ENCODE measurements at regions not wholly inside any gene's neighbourhood (a gene's known extent, or its start where the extent isn't known, plus 50 kb on each side); places are given as distances from the start of the nearest gene placed in this dataset.

DNA sequence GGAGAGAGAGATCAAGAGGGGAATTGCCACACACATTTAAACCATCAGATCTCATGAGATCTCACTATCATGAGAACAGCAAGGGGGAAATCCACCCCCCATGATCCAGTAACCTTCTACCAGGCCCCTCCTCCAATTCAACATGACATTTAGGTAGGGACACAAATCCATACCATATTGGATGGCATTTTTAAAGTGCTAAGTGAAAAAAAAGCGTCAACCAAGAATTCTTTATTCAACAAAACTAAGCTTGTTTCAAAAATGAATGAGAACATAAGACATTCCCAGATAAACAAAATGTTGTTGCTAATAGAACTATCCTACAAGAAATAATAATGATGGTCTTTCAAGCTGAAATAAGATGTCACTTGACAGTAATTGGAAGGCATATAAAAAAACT lies 626.2 kb upstream of the LRRTM1 start:
- TF ChIP-seq POLR2AphosphoS5 (IDR thresholded peaks at IDR 0.05) (no peak), POLR2A (IDR thresholded peaks at IDR 0.05) (no peak)
- TF ChIP-seq, protein P1, sequence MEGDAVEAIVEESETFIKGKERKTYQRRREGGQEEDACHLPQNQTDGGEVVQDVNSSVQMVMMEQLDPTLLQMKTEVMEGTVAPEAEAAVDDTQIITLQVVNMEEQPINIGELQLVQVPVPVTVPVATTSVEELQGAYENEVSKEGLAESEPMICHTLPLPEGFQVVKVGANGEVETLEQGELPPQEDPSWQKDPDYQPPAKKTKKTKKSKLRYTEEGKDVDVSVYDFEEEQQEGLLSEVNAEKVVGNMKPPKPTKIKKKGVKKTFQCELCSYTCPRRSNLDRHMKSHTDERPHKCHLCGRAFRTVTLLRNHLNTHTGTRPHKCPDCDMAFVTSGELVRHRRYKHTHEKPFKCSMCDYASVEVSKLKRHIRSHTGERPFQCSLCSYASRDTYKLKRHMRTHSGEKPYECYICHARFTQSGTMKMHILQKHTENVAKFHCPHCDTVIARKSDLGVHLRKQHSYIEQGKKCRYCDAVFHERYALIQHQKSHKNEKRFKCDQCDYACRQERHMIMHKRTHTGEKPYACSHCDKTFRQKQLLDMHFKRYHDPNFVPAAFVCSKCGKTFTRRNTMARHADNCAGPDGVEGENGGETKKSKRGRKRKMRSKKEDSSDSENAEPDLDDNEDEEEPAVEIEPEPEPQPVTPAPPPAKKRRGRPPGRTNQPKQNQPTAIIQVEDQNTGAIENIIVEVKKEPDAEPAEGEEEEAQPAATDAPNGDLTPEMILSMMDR (IDR thresholded peaks at IDR 0.05): no peak
- H3K27me3 ChIP-seq: no peaks in the 10 kb centered on the region
- H3K27ac ChIP-seq: no peak overlapping the region
- H3K9me3 ChIP-seq: peaks cover 9 to 32% of the 10 kb centered on the region in 2 donors
- H3K36me3 ChIP-seq: no peaks in the 10 kb centered on the region
- no peak overlapping the region for H3K4me3 ChIP-seq
- H3K4me1 ChIP-seq: no peaks in the 10 kb centered on the region
- intact Hi-C loops (cut with DNase I; ENCODE audit: low total_unique reads): no loop called here
- no peak for DNase-seq (ENCODE audit: low spot score in 2 of 2)

DNA sequence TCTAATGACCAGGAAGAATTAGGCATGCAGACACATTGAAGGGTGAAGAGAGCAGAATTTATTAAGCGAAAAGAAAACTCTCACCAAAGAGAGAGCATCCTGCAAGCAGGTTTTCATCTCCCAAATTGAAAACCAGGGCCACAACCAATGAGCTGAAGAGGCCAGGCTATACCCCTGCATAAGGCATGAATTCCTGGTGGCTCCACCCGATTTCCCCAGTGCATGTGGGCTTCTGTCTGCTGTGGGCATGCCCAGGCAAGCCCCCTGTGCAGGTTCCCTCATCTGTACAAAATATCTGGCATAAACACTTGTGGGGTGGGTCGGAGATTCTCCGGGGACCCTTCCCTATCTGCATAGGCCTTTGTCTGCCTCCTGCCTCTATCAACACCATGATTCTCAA lies 621.6 kb upstream of the LRRTM1 start:
- no peak for TF ChIP-seq POLR2AphosphoS5 (IDR thresholded peaks at IDR 0.05)
- TF ChIP-seq POLR2A (IDR thresholded peaks at IDR 0.05): no peak
- TF ChIP-seq, protein P1 (IDR thresholded peaks at IDR 0.05): no peak
- H3K4me3 ChIP-seq: no peak overlapping the region
- no peaks in the 10 kb centered on the region for H3K4me1 ChIP-seq
- DNase-seq (ENCODE audit: low spot score in 2 of 2): no peak
- H3K27ac ChIP-seq: no peak overlapping the region
- H3K9me3 ChIP-seq: peaks cover 9 to 23% of the 10 kb centered on the region in 2 donors
- H3K27me3 ChIP-seq: no peaks in the 10 kb centered on the region
- intact Hi-C loops (cut with DNase I; ENCODE audit: low total_unique reads): no loop called here
- no peaks in the 10 kb centered on the region for H3K36me3 ChIP-seq

- Histone ChIP-seq H3K27ac (no peak overlapping the region), H3K27me3 (no peaks in the 10 kb centered on the region), H3K9me3 (no peaks in the 10 kb centered on the region), H3K4me1 (no peaks in the 10 kb centered on the region), H3K4me3 (no peak overlapping the region), H3K36me3 (no peaks in the 10 kb centered on the region)
- intact Hi-C loops (cut with DNase I; ENCODE audit: low total_unique reads): no loop called here
- DNase-seq (ENCODE audit: low spot score in 2 of 2): no peak
- TF ChIP-seq POLR2AphosphoS5 (IDR thresholded peaks at IDR 0.05): no peak
- TF ChIP-seq POLR2A (IDR thresholded peaks at IDR 0.05): no peak
- TF ChIP-seq, protein P1 (IDR thresholded peaks at IDR 0.05): no peak
Measured at GRCh38 chr2:80896576-80896975, 592.0 kb upstream of the LRRTM1 start.

DNA sequence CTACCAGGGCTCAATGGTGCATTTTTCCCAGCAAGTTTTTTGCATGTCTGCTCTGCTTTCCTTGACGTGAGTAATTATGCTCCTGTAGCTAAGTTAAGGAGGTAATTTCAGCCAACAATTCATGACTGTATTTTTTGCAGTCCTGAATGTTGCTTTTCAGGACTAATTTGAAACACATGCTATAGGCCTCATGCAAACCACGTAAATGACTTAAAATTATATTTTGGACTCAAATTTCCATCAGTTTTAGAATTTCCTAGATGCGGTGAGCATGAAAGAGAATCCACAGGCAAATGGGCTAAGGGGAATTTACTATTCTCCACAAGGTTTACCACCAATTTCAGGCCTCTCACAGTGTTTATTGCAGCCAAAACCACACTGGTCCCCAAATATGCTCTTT lies 589.9 kb upstream of the LRRTM1 start:
- intact Hi-C loops (cut with DNase I; ENCODE audit: low total_unique reads): no loop called here
- no peaks in the 10 kb centered on the region for H3K36me3 ChIP-seq
- TF ChIP-seq POLR2AphosphoS5 (IDR thresholded peaks at IDR 0.05): no peak
- TF ChIP-seq, protein P1 (IDR thresholded peaks at IDR 0.05): no peak
- TF ChIP-seq POLR2A (IDR thresholded peaks at IDR 0.05): no peak
- no peak overlapping the region for H3K27ac ChIP-seq
- no peaks in the 10 kb centered on the region for H3K9me3 ChIP-seq
- no peaks in the 10 kb centered on the region for H3K27me3 ChIP-seq
- no peak overlapping the region for H3K4me3 ChIP-seq
- H3K4me1 ChIP-seq: no peaks in the 10 kb centered on the region
- DNase-seq (ENCODE audit: low spot score in 2 of 2): no peak

- DNase-seq (ENCODE audit: low spot score in 2 of 2): no peak
- Histone ChIP-seq H3K4me1 (no peaks in the 10 kb centered on the region), H3K27ac (no peak overlapping the region), H3K4me3 (no peak overlapping the region), H3K27me3 (no peaks in the 10 kb centered on the region), H3K9me3 (no peaks in the 10 kb centered on the region), H3K36me3 (no peaks in the 10 kb centered on the region)
- no peak for TF ChIP-seq POLR2A (IDR thresholded peaks at IDR 0.05)
- TF ChIP-seq, protein P1 (IDR thresholded peaks at IDR 0.05): no peak
- TF ChIP-seq POLR2AphosphoS5 (IDR thresholded peaks at IDR 0.05): no peak
- intact Hi-C loops (cut with DNase I; ENCODE audit: low total_unique reads): no loop called here
Measured at GRCh38 chr2:80893711-80894110, 589.2 kb upstream of the LRRTM1 start.

All from breast epithelium (tissue), 4 donors.